IMR-90 (cell line): ENCODE measurements at regions not wholly inside any gene's neighbourhood (a gene's known extent, or its start where the extent isn't known, plus 50 kb on each side); places are given as distances from the start of the nearest gene placed in this dataset.

ENCODE experiments used
- ATAC-seq: fragments of 200-7000 bp; cut with Tn5 transposase; 2 replicates; pipeline ENCODE4 v1.9.1; 2020; ENCODE audit warnings: low read depth, mild to moderate bottlenecking, moderate library complexity
- BruUV-seq: library from RNA; stranded (reverse); fragments of 400-500 nt; replicated peaks from 2 replicates; lab custom pipeline; 2021; lab: Mats Ljungman, UMichigan
- CTCF ChIA-PET: fragments of 300-600 bp; formaldehyde crosslinking; extraction: SDS; loops from one replicate; lab custom pipeline; 2021; ENCODE audit warnings: antibody characterized with exemption; lab: Yijun Ruan, JAX
- POLR2A ChIA-PET: fragments of 300-600 bp; sonication (Branson Sonifier 250); formaldehyde crosslinking; loops from one replicate; lab custom pipeline; 2022; ENCODE audit warnings: antibody characterized with exemption; ENCODE audit not compliant: unreplicated experiment; lab: Charles Lee
- DNase-seq: peaks from one replicate; pipeline ENCODE4 v3.0.0; 2013
- H2AFZ ChIP-seq: replicated peaks from 2 replicates; pipeline ENCODE3; 2013; ENCODE audit warnings: low read length, mild to moderate bottlenecking; ENCODE audit not compliant: poor library complexity
- H2AK5ac ChIP-seq: 2 replicates; pipeline ENCODE4 v1.6.1; 2013; ENCODE audit warnings: low read depth, low read length, inconsistent platforms
- H2AK9ac ChIP-seq: replicated peaks from 2 replicates; pipeline ENCODE3; 2013; ENCODE audit warnings: mild to moderate bottlenecking, low read depth, low read length, moderate library complexity; ENCODE audit not compliant: poor library complexity
- H2BK120ac ChIP-seq: 2 replicates; pipeline ENCODE4 v1.6.1; 2013; ENCODE audit warnings: low read depth, low read length, inconsistent platforms
- H2BK15ac ChIP-seq: 3 replicates; pipeline ENCODE4 v1.6.1; 2013; ENCODE audit warnings: low read depth, low read length, inconsistent platforms
- H2BK20ac ChIP-seq: 2 replicates; pipeline ENCODE4 v1.6.1; 2013; ENCODE audit warnings: low read depth, mild to moderate bottlenecking, inconsistent platforms, low read length, moderate library complexity
- H2BK5ac ChIP-seq: 2 replicates; pipeline ENCODE4 v1.6.1; 2013; ENCODE audit warnings: mild to moderate bottlenecking, low read depth, low read length, inconsistent platforms; ENCODE audit not compliant: poor library complexity, severe bottlenecking
- H3K14ac ChIP-seq: replicated peaks from 2 replicates; pipeline ENCODE4 v1.6.1; 2013; ENCODE audit warnings: low read depth, low read length, inconsistent platforms
- H3K18ac ChIP-seq: 2 replicates; pipeline ENCODE4 v1.6.1; 2013; ENCODE audit warnings: low read depth, low read length, control low read depth
- H3K23ac ChIP-seq: 2 replicates; pipeline ENCODE4 v1.6.1; 2013; ENCODE audit warnings: low read depth, low read length, inconsistent platforms
- H3K27ac ChIP-seq: 2 replicates; pipeline ENCODE4 v1.5.1; 2013; ENCODE audit warnings: mild to moderate bottlenecking, control low read depth, low read length; ENCODE audit not compliant: insufficient read depth
- H3K27me3 ChIP-seq: 2 replicates; pipeline ENCODE4 v1.6.1; 2013; ENCODE audit warnings: low read length; ENCODE audit not compliant: control insufficient read depth, insufficient read depth
- H3K36me3 ChIP-seq: 2 replicates; pipeline ENCODE4 v1.6.1; 2013; ENCODE audit warnings: low read length, mixed read lengths; ENCODE audit not compliant: control insufficient read depth, insufficient read depth
- H3K4ac ChIP-seq: 2 replicates; pipeline ENCODE4 v1.6.1; 2013; ENCODE audit warnings: low read depth, low read length, inconsistent platforms
- H3K4me1 ChIP-seq: 2 replicates; pipeline ENCODE4 v1.6.1; 2013; ENCODE audit warnings: low read length, mixed read lengths; ENCODE audit not compliant: control insufficient read depth, insufficient read depth
- H3K4me2 ChIP-seq: 2 replicates; pipeline ENCODE4 v1.6.1; 2013; ENCODE audit warnings: low read depth, mild to moderate bottlenecking, control low read depth, low read length, moderate library complexity
- H3K4me3 ChIP-seq: 2 replicates; pipeline ENCODE4 v1.5.1; 2013; ENCODE audit warnings: low read depth, mild to moderate bottlenecking, control low read depth, low read length, moderate library complexity; ENCODE audit not compliant: insufficient read depth
- H3K56ac ChIP-seq: 2 replicates; pipeline ENCODE4 v1.6.1; 2013; ENCODE audit warnings: low read length, inconsistent platforms; ENCODE audit not compliant: insufficient read depth; ENCODE audit errors: extremely low read depth
- H3K79me1 ChIP-seq, 2 experiments: 2 replicates each; pipeline ENCODE4 v1.6.1; 2013; ENCODE audit warnings: low read length in 2 of 2, inconsistent platforms in 1 of 2, low read depth in 1 of 2
- H3K9ac ChIP-seq: 2 replicates; pipeline ENCODE4 v1.6.1; 2013; ENCODE audit warnings: low read depth, low read length, control low read depth
- H3K9me1 ChIP-seq: 2 replicates; pipeline ENCODE4 v1.6.1; 2013; ENCODE audit warnings: low read length, inconsistent platforms; ENCODE audit not compliant: insufficient read depth
- H3K9me3 ChIP-seq: 2 replicates; pipeline ENCODE4 v1.6.1; 2013; ENCODE audit warnings: low read length; ENCODE audit not compliant: control insufficient read depth, insufficient read depth
- H4K20me1 ChIP-seq: 2 replicates; pipeline ENCODE4 v1.6.1; 2013; ENCODE audit warnings: low read length, inconsistent platforms; ENCODE audit not compliant: insufficient read depth
- H4K5ac ChIP-seq: 2 replicates; pipeline ENCODE4 v1.6.1; 2013; ENCODE audit warnings: mild to moderate bottlenecking, low read depth, low read length, control low read depth
- H4K8ac ChIP-seq, 2 experiments: 2 replicates each; pipeline ENCODE4 v1.6.1; 2013; ENCODE audit warnings: low read depth in 2 of 2, low read length in 2 of 2, control low read depth in 1 of 2, inconsistent platforms in 1 of 2
- H4K91ac ChIP-seq: 2 replicates; pipeline ENCODE4 v1.6.1; 2013; ENCODE audit warnings: low read depth, low read length, inconsistent platforms; ENCODE audit not compliant: insufficient read depth
- RAD21 ChIP-seq: IDR thresholded peaks from 2 replicates; pipeline ENCODE4 v1.6.1; 2012; ENCODE audit warnings: low read length, improper control_type of control experiment
- RFX5 ChIP-seq: IDR thresholded peaks from 2 replicates; pipeline ENCODE4 v1.8.0; 2012; ENCODE audit warnings: low read depth, mild to moderate bottlenecking, low read length, moderate library complexity
- SMC3 ChIP-seq: fragments of 150-350 bp; IDR thresholded peaks from 2 replicates; pipeline ENCODE4 v1.6.1; 2016; ENCODE audit warnings: low read depth, mild to moderate bottlenecking, antibody characterized with exemption, low read length, moderate library complexity
- WGBS, 2 experiments: methylation state at CpG; one replicate each; pipeline versions ENCODE4 v1.1.5 to v1.1.7; 2013; ENCODE audit warnings: missing lambda C conversion rate in 2 of 2; ENCODE audit not compliant: insufficient read length in 1 of 2; ENCODE audit errors: extremely low coverage in 2 of 2; 5-methylcytosine and 5-hydroxymethylcytosine counted together
- dilution Hi-C: fragments of 300-500 bp; cut with HindIII; formaldehyde crosslinking; loops from one replicate; pipeline ENCODE4 v1.14.3; 2018; ENCODE audit warnings: low sequenced_read_pairs; ENCODE audit not compliant: unreplicated experiment
- in situ Hi-C: fragments of 300-500 bp; cut with MboI; formaldehyde crosslinking; loops from 3 replicates; pipeline ENCODE4 v1.14.3; 2019; ENCODE audit warnings: low sequenced_read_pairs, inconsistent platforms, mixed read lengths
- intact Hi-C: fragments of 100-400 bp; cut with micrococcal nuclease; formaldehyde crosslinking; loops from 2 replicates; pipeline ENCODE4 v1.10.0; 2022
- TF ChIP-seq, protein P1 (sequence below): fragments of 150-350 bp; IDR thresholded peaks from 2 replicates; pipeline ENCODE4 v1.6.1; 2016; ENCODE audit warnings: low read depth, mild to moderate bottlenecking, low read length, moderate library complexity, borderline replicate concordance

- H3K4ac ChIP-seq: no peak overlapping the region
- H3K4me1 ChIP-seq: no peaks in the 10 kb centered on the region
- H2AFZ ChIP-seq: no peak overlapping the region
- H2BK15ac ChIP-seq: no peak overlapping the region
- H3K23ac ChIP-seq: no peak overlapping the region
- ATAC-seq: no peak
- no peaks in the 10 kb centered on the region for H4K20me1 ChIP-seq
- H2BK20ac ChIP-seq: no peak overlapping the region
- no peak overlapping the region for H4K91ac ChIP-seq
- no peak overlapping the region for H3K56ac ChIP-seq
- H3K4me2 ChIP-seq: no peak overlapping the region
- H2AK9ac ChIP-seq: no peak overlapping the region
- no peak overlapping the region for H2BK5ac ChIP-seq
- no peak overlapping the region for H2AK5ac ChIP-seq
- no peaks in the 10 kb centered on the region for H3K36me3 ChIP-seq
- no peak overlapping the region for H3K18ac ChIP-seq
- CTCF ChIA-PET: no interaction called here
- TF ChIP-seq RFX5 (no peak), RAD21 (no peak), SMC3 (no peak)
- TF ChIP-seq, protein P1, sequence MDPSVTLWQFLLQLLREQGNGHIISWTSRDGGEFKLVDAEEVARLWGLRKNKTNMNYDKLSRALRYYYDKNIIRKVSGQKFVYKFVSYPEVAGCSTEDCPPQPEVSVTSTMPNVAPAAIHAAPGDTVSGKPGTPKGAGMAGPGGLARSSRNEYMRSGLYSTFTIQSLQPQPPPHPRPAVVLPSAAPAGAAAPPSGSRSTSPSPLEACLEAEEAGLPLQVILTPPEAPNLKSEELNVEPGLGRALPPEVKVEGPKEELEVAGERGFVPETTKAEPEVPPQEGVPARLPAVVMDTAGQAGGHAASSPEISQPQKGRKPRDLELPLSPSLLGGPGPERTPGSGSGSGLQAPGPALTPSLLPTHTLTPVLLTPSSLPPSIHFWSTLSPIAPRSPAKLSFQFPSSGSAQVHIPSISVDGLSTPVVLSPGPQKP: no peak
- H4K8ac ChIP-seq: no peak overlapping the region
- 0% methylated on average over 1 of the region's 5 CpGs; no CpG with 5 or more reads in 1 of the 2 experiments for WGBS, 2 experiments
- in situ Hi-C loops (no loop called here), intact Hi-C loops (no loop called here), dilution Hi-C loops (no loop called here)
- no peak for DNase-seq
- POLR2A ChIA-PET: no interaction called here
- H3K14ac ChIP-seq: no peak overlapping the region
- no peak overlapping the region for H3K4me3 ChIP-seq
- no TSS peak for BruUV-seq
- no peak overlapping the region for H3K27ac ChIP-seq
- H3K9me1 ChIP-seq: no peaks in the 10 kb centered on the region
- H3K9ac ChIP-seq: no peak overlapping the region
- H4K5ac ChIP-seq: no peak overlapping the region
- H2BK120ac ChIP-seq: no peak overlapping the region
- peaks cover 15% of the 10 kb centered on the region for H3K9me3 ChIP-seq
- H3K27me3 ChIP-seq: no peaks in the 10 kb centered on the region
- H3K79me1 ChIP-seq: no peaks in the 10 kb centered on the region
Measured at GRCh38 chr22:34783436-34783835, 282.5 kb upstream of the ISX start.
